ENCODE measurements at regions not wholly inside any gene's neighbourhood (a gene's known extent, or its start where the extent isn't known, plus 50 kb on each side); places are given as distances from the start of the nearest gene placed in this dataset.

- dilution Hi-C loops (cut with MboI; ENCODE audit: extremely low pct_ligation_motif_present, low sequenced_read_pairs) (no loop called here), intact Hi-C loops (cut with micrococcal nuclease) (no loop called here)
- DNase-seq (ENCODE audit: low read depth, low spot score): no peak
- Histone ChIP-seq H3K27me3 (ENCODE audit: control insufficient read depth in 2 of 2, insufficient read depth in 2 of 2, low read length in 2 of 2) (no peaks in the 10 kb centered on the region), H3K79me2 (ENCODE audit: control insufficient read depth, insufficient read depth, low read length) (no peaks in the 10 kb centered on the region), H4K20me1 (replicated peaks; ENCODE audit: control insufficient read depth, extremely low read depth, insufficient read depth, low read length) (no peaks in the 10 kb centered on the region), H3K4me2 (ENCODE audit: insufficient read depth, low read length) (no peak overlapping the region), H3K4me3 (replicated peaks in 1 of 3; ENCODE audit: insufficient read depth in 1 of 3, low read depth in 1 of 3, low read length in 3 of 3) (no peak overlapping the region), H3K4me1 (ENCODE audit: control insufficient read depth, extremely low read depth, insufficient read depth, low read length) (no peaks in the 10 kb centered on the region), H3K9me3 (replicated peaks; ENCODE audit: control insufficient read depth, insufficient read depth, low read length) (no peaks in the 10 kb centered on the region), H3K27ac (ENCODE audit: insufficient read depth, low read depth, low read length) (no peak overlapping the region), H3K9me1 (replicated peaks; ENCODE audit: control insufficient read depth, extremely low read depth, insufficient read depth, low read length) (no peaks in the 10 kb centered on the region), H3K36me3 (ENCODE audit: control insufficient read depth in 2 of 2, extremely low read depth in 1 of 2, insufficient read depth in 2 of 2, low read length in 2 of 2) (no peaks in the 10 kb centered on the region), H3K9ac (replicated peaks; ENCODE audit: extremely low read depth, insufficient read depth, low read length) (no peak overlapping the region), H2AFZ (ENCODE audit: low read depth, low read length) (no peak overlapping the region)
- ChIA-PET POLR2A (no interaction called here), CTCF (interaction anchor here (1.0 to 1.1 kb wide), 3 partner anchors 16 to 58 kb away, joined by 3 to 5 read pairs (median 4); no protein-coding TSS in a partner anchor)
- TF ChIP-seq EZH2 (IDR thresholded peaks at IDR 0.05; ENCODE audit: borderline replicate concordance, low read depth, low read length, severe bottlenecking) (no peak), JUN (IDR thresholded peaks at IDR 0.05; ENCODE audit: borderline replicate concordance, insufficient read depth, insufficient read length, low read depth) (no peak), CTCF (IDR thresholded peaks at IDR 0.05; ENCODE audit: extremely low read depth in 1 of 2, insufficient read depth in 1 of 2, low read depth in 1 of 2, low read length in 2 of 2) (no peak), FOS (IDR thresholded peaks at IDR 0.05; ENCODE audit: borderline replicate concordance, insufficient read depth, low read length) (no peak), POLR2A (IDR thresholded peaks at IDR 0.05; ENCODE audit: low read depth, low read length) (no peak)
- no peak for FAIRE-seq
- no TSS peak for BruUV-seq (replicated peaks)
Observed at GRCh38 chr2:150020937-150021673, 433.5 kb upstream of the MMADHC start.

DNA sequence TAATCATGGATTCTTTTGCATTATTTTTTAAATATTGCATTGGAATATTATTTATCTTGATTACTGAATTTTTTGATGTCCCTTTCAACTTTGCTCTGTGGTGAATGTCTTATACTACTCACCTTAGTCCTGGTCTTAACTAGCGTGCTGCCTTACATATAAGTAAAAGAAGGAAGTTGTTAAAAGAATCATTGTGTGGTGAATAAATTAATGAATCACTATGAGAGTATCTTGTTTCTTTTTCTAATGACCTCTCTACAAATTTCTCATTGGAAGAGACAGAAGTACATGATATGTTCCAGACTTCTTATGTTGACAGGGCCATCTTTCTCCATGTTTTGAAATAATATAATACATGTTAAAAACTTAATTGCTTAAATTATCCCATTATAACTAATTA is 432.6 kb upstream of the MMADHC start:
- DNase-seq (ENCODE audit: low read depth, low spot score) (no peak), FAIRE-seq (no peak)
- no peaks in the 10 kb centered on the region for H3K79me2 ChIP-seq (ENCODE audit: control insufficient read depth, insufficient read depth, low read length)
- no peaks in the 10 kb centered on the region for H3K36me3 ChIP-seq (ENCODE audit: control insufficient read depth in 2 of 2, extremely low read depth in 1 of 2, insufficient read depth in 2 of 2, low read length in 2 of 2)
- no peaks in the 10 kb centered on the region for H4K20me1 ChIP-seq (replicated peaks; ENCODE audit: control insufficient read depth, extremely low read depth, insufficient read depth, low read length)
- no peaks in the 10 kb centered on the region for H3K27me3 ChIP-seq (ENCODE audit: control insufficient read depth in 2 of 2, insufficient read depth in 2 of 2, low read length in 2 of 2)
- no peak overlapping the region for H3K4me2 ChIP-seq (ENCODE audit: insufficient read depth, low read length)
- no peak overlapping the region for H3K9ac ChIP-seq (replicated peaks; ENCODE audit: extremely low read depth, insufficient read depth, low read length)
- POLR2A ChIA-PET: no interaction called here
- CTCF ChIA-PET: interaction anchor here (1.0 kb wide), 1 partner anchor 15 kb away, joined by 4 read pairs; no protein-coding TSS in a partner anchor
- no peaks in the 10 kb centered on the region for H3K9me3 ChIP-seq (replicated peaks; ENCODE audit: control insufficient read depth, insufficient read depth, low read length)
- no peaks in the 10 kb centered on the region for H3K9me1 ChIP-seq (replicated peaks; ENCODE audit: control insufficient read depth, extremely low read depth, insufficient read depth, low read length)
- no peak overlapping the region for H3K27ac ChIP-seq (ENCODE audit: insufficient read depth, low read depth, low read length)
- no peak overlapping the region for H2AFZ ChIP-seq (ENCODE audit: low read depth, low read length)
- intact Hi-C loops (cut with micrococcal nuclease) (no loop called here), dilution Hi-C loops (cut with MboI; ENCODE audit: extremely low pct_ligation_motif_present, low sequenced_read_pairs) (no loop called here)
- TF ChIP-seq GATA2 (IDR thresholded peaks at IDR 0.05; ENCODE audit: insufficient read depth, insufficient read length, low read depth, low read length): no peak
- TF ChIP-seq CTCF (IDR thresholded peaks at IDR 0.05; ENCODE audit: extremely low read depth in 1 of 2, insufficient read depth in 1 of 2, low read depth in 1 of 2, low read length in 2 of 2): no peak
- TF ChIP-seq EZH2 (IDR thresholded peaks at IDR 0.05; ENCODE audit: borderline replicate concordance, low read depth, low read length, severe bottlenecking): no peak
- TF ChIP-seq POLR2A (IDR thresholded peaks at IDR 0.05; ENCODE audit: low read depth, low read length): no peak
- no peak for TF ChIP-seq JUN (IDR thresholded peaks at IDR 0.05; ENCODE audit: borderline replicate concordance, insufficient read depth, insufficient read length, low read depth)
- TF ChIP-seq, protein P1, sequence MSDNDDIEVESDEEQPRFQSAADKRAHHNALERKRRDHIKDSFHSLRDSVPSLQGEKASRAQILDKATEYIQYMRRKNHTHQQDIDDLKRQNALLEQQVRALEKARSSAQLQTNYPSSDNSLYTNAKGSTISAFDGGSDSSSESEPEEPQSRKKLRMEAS (IDR thresholded peaks at IDR 0.05; ENCODE audit: insufficient read depth, insufficient read length): no peak
- TF ChIP-seq FOS (IDR thresholded peaks at IDR 0.05; ENCODE audit: borderline replicate concordance, insufficient read depth, low read length): no peak
- TF ChIP-seq POLR2AphosphoS5 (IDR thresholded peaks at IDR 0.05; ENCODE audit: insufficient read depth, low read depth, low read length): no peak
- no peak for TF ChIP-seq MYC (IDR thresholded peaks at IDR 0.05; ENCODE audit: low read depth, low read length)
- H3K4me3 ChIP-seq (replicated peaks in 1 of 3; ENCODE audit: insufficient read depth in 1 of 3, low read depth in 1 of 3, low read length in 3 of 3): no peak overlapping the region
- BruUV-seq (replicated peaks): no TSS peak
- H3K4me1 ChIP-seq (ENCODE audit: control insufficient read depth, extremely low read depth, insufficient read depth, low read length): no peaks in the 10 kb centered on the region
